Calu3 (cell line): ENCODE measurements at regions not wholly inside any gene's neighbourhood (a gene's known extent, or its start where the extent isn't known, plus 50 kb on each side); places are given as distances from the start of the nearest gene placed in this dataset.

Source experiments
- BruUV-seq: library from RNA; stranded (reverse); fragments of 400-500 nt; replicated peaks from 2 replicates; lab custom pipeline; 2021; lab: Mats Ljungman, UMichigan
- CTCF ChIA-PET: fragments of 300-600 bp; sonication (Branson Sonifier 250); formaldehyde crosslinking; loops from one replicate; lab custom pipeline; 2022; ENCODE audit warnings: antibody characterized with exemption; lab: Charles Lee
- DNase-seq: peaks from one replicate; pipeline ENCODE4 v3.0.0; 2022
- H3K27ac Mint-ChIP-seq: one replicate; pipeline ENCODE4 v1.8.0; 2022; ENCODE audit warnings: mixed read lengths; ENCODE audit not compliant: unreplicated experiment
- H3K27me3 Mint-ChIP-seq: one replicate; pipeline ENCODE4 v1.8.0; 2022; ENCODE audit warnings: mixed read lengths; ENCODE audit not compliant: unreplicated experiment
- H3K36me3 Mint-ChIP-seq: one replicate; pipeline ENCODE4 v1.8.0; 2022; ENCODE audit warnings: mild to moderate bottlenecking, moderate library complexity, mixed read lengths; ENCODE audit not compliant: insufficient read depth, unreplicated experiment
- H3K4me1 Mint-ChIP-seq: one replicate; pipeline ENCODE4 v1.8.0; 2022; ENCODE audit warnings: mild to moderate bottlenecking, low read depth, mixed read lengths; ENCODE audit not compliant: unreplicated experiment
- H3K4me3 Mint-ChIP-seq: one replicate; pipeline ENCODE4 v1.8.0; 2022; ENCODE audit warnings: mild to moderate bottlenecking, low read depth, moderate library complexity, mixed read lengths; ENCODE audit not compliant: unreplicated experiment
- H3K9me3 Mint-ChIP-seq: one replicate; pipeline ENCODE4 v1.8.0; 2022; ENCODE audit warnings: low read depth, mixed read lengths; ENCODE audit not compliant: unreplicated experiment
- intact Hi-C: fragments of 100-400 bp; cut with micrococcal nuclease; formaldehyde crosslinking; loops from one replicate; pipeline ENCODE4 v1.10.0; 2022; ENCODE audit not compliant: unreplicated experiment
- TF ChIP-seq, protein P1 (sequence below): fragments of 200-600 bp; IDR thresholded peaks from one replicate; pipeline ENCODE4 v1.8.0; 2022; ENCODE audit warnings: antibody characterized with exemption; ENCODE audit not compliant: unreplicated experiment

DNA sequence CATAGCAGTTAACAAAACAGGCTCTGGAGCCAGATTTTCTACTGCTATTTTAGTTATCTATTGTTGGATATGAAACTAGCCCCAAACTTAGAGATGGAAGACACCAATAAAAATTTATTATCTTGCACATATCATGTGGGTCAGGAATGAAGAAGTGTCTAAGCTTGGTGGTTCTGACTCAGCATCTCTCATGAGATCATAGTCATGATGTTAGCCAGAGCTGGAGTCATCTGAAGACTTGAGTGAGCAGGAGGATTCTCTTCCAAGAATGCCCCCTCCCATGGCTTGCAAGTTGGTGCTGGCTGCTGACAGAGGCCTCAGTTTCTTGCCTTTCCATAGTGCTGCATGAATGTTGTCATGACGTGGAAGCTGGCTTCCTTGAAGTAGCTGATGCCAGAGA, 68.2 kb upstream of the TAPT1 start:
- no peaks in the 10 kb centered on the region for H3K27me3 Mint-ChIP-seq
- H3K9me3 Mint-ChIP-seq, result no peaks in the 10 kb centered on the region
- no peaks in the 10 kb centered on the region for H3K4me1 Mint-ChIP-seq
- no peak overlapping the region for H3K27ac Mint-ChIP-seq
- no peak for DNase-seq
- H3K36me3 Mint-ChIP-seq, result no peaks in the 10 kb centered on the region
- intact Hi-C loops, result loop anchor here (5.0 to 10.0 kb wide), 3 partner anchors 620 to 1173 kb away; no protein-coding TSS in a partner anchor
- TF ChIP-seq, protein P1, sequence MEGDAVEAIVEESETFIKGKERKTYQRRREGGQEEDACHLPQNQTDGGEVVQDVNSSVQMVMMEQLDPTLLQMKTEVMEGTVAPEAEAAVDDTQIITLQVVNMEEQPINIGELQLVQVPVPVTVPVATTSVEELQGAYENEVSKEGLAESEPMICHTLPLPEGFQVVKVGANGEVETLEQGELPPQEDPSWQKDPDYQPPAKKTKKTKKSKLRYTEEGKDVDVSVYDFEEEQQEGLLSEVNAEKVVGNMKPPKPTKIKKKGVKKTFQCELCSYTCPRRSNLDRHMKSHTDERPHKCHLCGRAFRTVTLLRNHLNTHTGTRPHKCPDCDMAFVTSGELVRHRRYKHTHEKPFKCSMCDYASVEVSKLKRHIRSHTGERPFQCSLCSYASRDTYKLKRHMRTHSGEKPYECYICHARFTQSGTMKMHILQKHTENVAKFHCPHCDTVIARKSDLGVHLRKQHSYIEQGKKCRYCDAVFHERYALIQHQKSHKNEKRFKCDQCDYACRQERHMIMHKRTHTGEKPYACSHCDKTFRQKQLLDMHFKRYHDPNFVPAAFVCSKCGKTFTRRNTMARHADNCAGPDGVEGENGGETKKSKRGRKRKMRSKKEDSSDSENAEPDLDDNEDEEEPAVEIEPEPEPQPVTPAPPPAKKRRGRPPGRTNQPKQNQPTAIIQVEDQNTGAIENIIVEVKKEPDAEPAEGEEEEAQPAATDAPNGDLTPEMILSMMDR, result no peak
- no peak overlapping the region for H3K4me3 Mint-ChIP-seq
- BruUV-seq, result no TSS peak
- CTCF ChIA-PET, result interaction anchor here (0.6 kb wide), 1 partner anchor 157 kb away, joined by 7 read pairs; no protein-coding TSS in a partner anchor

DNA sequence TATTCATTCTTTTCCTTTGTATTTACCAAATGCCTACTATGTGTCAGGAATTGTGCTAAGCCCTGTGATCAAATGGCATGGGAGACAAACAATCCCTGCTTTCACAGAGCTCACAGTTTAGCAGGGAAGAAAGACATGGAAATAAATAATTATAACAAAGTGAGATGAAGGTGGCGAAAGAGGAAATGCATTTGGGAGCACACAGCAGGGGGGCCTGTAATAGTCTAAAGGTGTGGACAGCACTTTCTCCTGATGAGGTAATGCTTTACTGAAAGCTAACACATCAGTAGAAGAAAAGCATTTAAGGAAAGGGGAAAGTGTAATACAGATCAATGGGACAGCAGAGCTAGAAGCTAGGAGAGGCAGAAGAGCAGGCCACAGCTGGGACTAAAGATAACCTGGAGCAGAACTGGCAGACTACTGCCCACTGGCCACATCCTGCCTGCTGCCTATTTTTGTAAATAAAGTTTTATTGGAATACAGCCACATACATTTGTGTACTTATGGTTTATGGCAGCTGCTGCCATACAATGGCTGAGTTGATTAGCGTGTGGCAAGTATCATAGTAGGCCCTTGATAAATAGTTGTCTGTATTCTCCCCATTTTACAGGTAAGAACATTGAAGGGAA, 67.1 kb upstream of the TAPT1 start:
- no peak overlapping the region for H3K27ac Mint-ChIP-seq
- DNase-seq, result no peak
- no peaks in the 10 kb centered on the region for H3K36me3 Mint-ChIP-seq
- no peaks in the 10 kb centered on the region for H3K4me1 Mint-ChIP-seq
- H3K4me3 Mint-ChIP-seq, result no peak overlapping the region
- TF ChIP-seq, protein P1, result no peak
- no peaks in the 10 kb centered on the region for H3K9me3 Mint-ChIP-seq
- no peaks in the 10 kb centered on the region for H3K27me3 Mint-ChIP-seq
- BruUV-seq, result no TSS peak
- CTCF ChIA-PET, result no interaction called here
- intact Hi-C loops, result loop anchor here (5.0 to 10.0 kb wide), 3 partner anchors 621 to 1174 kb away; no protein-coding TSS in a partner anchor

DNA sequence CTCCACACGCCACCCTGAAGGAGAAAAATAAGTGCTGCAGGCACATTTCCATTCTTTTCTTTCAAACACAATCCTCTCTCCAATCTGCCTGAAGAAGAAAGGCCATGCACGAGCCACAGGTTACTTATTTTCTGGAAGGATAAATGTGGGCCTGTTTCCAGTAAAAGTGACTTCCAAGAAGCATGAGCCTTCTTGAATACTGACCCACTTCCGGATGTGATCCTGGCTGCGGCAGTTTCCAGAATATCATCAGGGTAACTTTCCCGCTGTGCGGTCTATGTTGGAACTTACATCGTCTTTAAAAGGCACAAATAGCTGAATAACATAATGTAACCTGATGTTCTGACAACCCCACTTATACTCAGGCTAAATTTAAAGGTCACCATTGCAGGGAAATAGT, 66.3 kb upstream of the TAPT1 start:
- no peaks in the 10 kb centered on the region for H3K4me1 Mint-ChIP-seq
- intact Hi-C loops, result loop anchor here (5.0 to 10.0 kb wide), 3 partner anchors 622 to 1175 kb away; no protein-coding TSS in a partner anchor
- BruUV-seq, result no TSS peak
- H3K4me3 Mint-ChIP-seq, result no peak overlapping the region
- DNase-seq, result no peak
- no peak overlapping the region for H3K27ac Mint-ChIP-seq
- CTCF ChIA-PET, result no interaction called here
- H3K27me3 Mint-ChIP-seq, result no peaks in the 10 kb centered on the region
- TF ChIP-seq, protein P1, result no peak
- H3K9me3 Mint-ChIP-seq, result no peaks in the 10 kb centered on the region
- no peaks in the 10 kb centered on the region for H3K36me3 Mint-ChIP-seq

DNA sequence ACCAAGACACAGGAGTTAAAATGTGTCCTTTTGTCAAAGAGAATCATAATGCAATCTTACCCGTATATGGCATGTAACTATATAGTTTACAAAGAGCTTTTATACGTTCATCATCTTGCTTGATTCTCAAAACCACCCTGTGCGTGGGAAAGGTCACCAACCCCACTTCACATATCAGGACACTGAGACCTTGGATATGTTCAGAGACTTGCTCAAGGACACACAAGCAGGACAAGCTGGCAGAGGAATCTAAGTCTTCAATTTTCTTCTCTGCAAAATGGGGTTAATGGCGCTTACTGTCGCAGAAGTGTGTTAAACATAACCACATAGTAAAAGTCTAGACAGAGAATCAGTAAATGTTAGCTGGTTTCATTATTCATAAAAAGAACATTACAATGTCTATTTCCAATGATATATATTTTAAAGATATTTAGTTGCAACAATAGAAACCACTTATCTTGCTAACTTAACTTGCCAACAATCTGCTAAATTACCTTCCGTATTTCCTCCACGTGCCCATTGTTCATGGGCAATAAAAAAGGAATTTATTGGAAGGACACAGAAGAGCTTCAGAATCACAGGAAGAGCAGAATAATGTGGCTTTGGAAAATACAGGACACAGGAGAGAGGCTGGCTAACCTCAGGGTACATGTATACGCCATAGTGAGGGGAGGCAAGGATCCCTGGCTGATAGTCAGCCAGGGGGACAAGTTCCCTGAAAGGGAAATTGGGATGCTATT, 64.6 kb upstream of the TAPT1 start:
- intact Hi-C loops, result loop anchor here (2.0 to 10.0 kb wide), 4 partner anchors 152 to 1176 kb away; no protein-coding TSS in a partner anchor
- no peak for DNase-seq
- TF ChIP-seq, protein P1, result no peak
- Mint-ChIP-seq H3K27ac (no peak overlapping the region), H3K36me3 (no peaks in the 10 kb centered on the region), H3K4me3 (no peak overlapping the region), H3K9me3 (no peaks in the 10 kb centered on the region), H3K27me3 (no peaks in the 10 kb centered on the region), H3K4me1 (no peaks in the 10 kb centered on the region)
- BruUV-seq, result no TSS peak
- CTCF ChIA-PET, result interaction anchor here (0.7 kb wide), 1 partner anchor 147 kb away, joined by 3 read pairs; no protein-coding TSS in a partner anchor
